Adrenal gland (tissue), 9 donors: ENCODE measurements at regions not wholly inside any gene's neighbourhood (a gene's known extent, or its start where the extent isn't known, plus 50 kb on each side); places are given as distances from the start of the nearest gene placed in this dataset.

Experiments used
- DNase-seq, 7 donors: peaks; one replicate each; pipeline ENCODE4 v3.0.0-alpha.2; 2019 to 2020
- H3K27ac ChIP-seq, 5 donors: fragments of 200-600 bp; sonication (generic) in 4 of 5; 1 replicate in 3 of 5; 2 replicates in 2 of 5; pipeline versions ENCODE4 v1.5.1 to v1.8.0; 2016 to 2020; ENCODE audit warnings: mild to moderate bottlenecking in 1 of 5
- H3K27me3 ChIP-seq: fragments of 200-600 bp; 2 replicates; pipeline ENCODE4 v1.8.0; 2021
- H3K36me3 ChIP-seq, 2 donors: fragments of 200-600 bp; replicated peaks in 1 of 2; 1 replicate in 1 of 2; 2 replicates in 1 of 2; pipeline versions ENCODE4 v1.5.1 to v1.8.0; 2018 to 2022
- H3K4me1 ChIP-seq, 2 donors: fragments of 200-600 bp; replicated peaks in 1 of 2; 1 replicate in 1 of 2; 2 replicates in 1 of 2; pipeline versions ENCODE4 v1.5.1 to v1.8.0; 2018 to 2021
- H3K4me3 ChIP-seq, 4 donors: fragments of 200-600 bp; sonication (generic) in 3 of 4; one replicate each; pipeline ENCODE4 v1.5.1; 2016 to 2018
- H3K9me3 ChIP-seq, 3 donors: fragments of 200-600 bp; sonication (generic) in 1 of 3; replicated peaks in 1 of 3; 1 replicate in 2 of 3; 2 replicates in 1 of 3; pipeline versions ENCODE4 v1.5.1 to v1.8.0; 2016 to 2021
- CTCF ChIP-seq, 6 experiments: fragments of 450-650 bp in 4 of 6; fragments of 200-600 bp in 2 of 6; sonication (generic) in 1 of 6; IDR thresholded peaks; 1 replicate in 5 of 6; 2 replicates in 1 of 6; pipeline versions ENCODE4 v1.5.1 to v1.8.0; 2016 to 2021; ENCODE audit warnings: antibody characterized with exemption in 6 of 6, mild to moderate bottlenecking in 2 of 6, moderate library complexity in 1 of 6
- POLR2A ChIP-seq, 2 donors: fragments of 450-650 bp; IDR thresholded peaks; one replicate each; pipeline ENCODE4 v1.6.1; 2017; ENCODE audit warnings: antibody characterized with exemption in 2 of 2, mild to moderate bottlenecking in 2 of 2, moderate library complexity in 1 of 2
- WGBS, 4 donors: extraction: QIAGEN DNeasy Blood & Tissue Kit in 2 of 4; methylation state at CpG; one replicate each; pipeline versions ENCODE4 v1.1.5 to v1.1.7; 2013 to 2017; 5-methylcytosine and 5-hydroxymethylcytosine counted together
- intact Hi-C, 2 donors: fragments of 100-400 bp; cut with DNase I; formaldehyde crosslinking; loops; one replicate each; pipeline versions ENCODE4 v1.14.1 to v1.15.0; 2022 to 2023
- donor health status: healthy with polysubstance abuse.
- donor health status: Bipolar disorder and iron deficiency.
- donor health status: DM: yes; HTN: yes; CAD: no.
- donor health status: DM: no; HTN: no; CAD: no.
- donor health status: DM: no; HTN: no; CAD: no.

GRCh38 chr2:154974041-154974440 lies 275.5 kb downstream of the KCNJ3 start:
- DNase-seq, result no peak
- H3K4me3 ChIP-seq, result no peak overlapping the region
- no peaks in the 10 kb centered on the region for H3K9me3 ChIP-seq
- H3K27ac ChIP-seq, result no peak overlapping the region
- 44 to 56% (median 52%) methylated on average over 2 of the region's 2 CpGs for WGBS, 4 donors
- intact Hi-C loops, result no loop called here
- no peaks in the 10 kb centered on the region for H3K27me3 ChIP-seq
- TF ChIP-seq POLR2A (IDR thresholded peaks at IDR 0.05), result no peak
- no peak for TF ChIP-seq CTCF (IDR thresholded peaks at IDR 0.05)
- no peaks in the 10 kb centered on the region for H3K36me3 ChIP-seq
- no peaks in the 10 kb centered on the region for H3K4me1 ChIP-seq

GRCh38 chr2:154963511-154963910 lies 265.0 kb downstream of the KCNJ3 start:
- Histone ChIP-seq H3K27ac (no peak overlapping the region), H3K4me3 (no peak overlapping the region), H3K27me3 (no peaks in the 10 kb centered on the region), H3K9me3 (no peaks in the 10 kb centered on the region), H3K36me3 (no peaks in the 10 kb centered on the region), H3K4me1 (no peaks in the 10 kb centered on the region)
- DNase-seq, result no peak
- no peak for TF ChIP-seq CTCF (IDR thresholded peaks at IDR 0.05)
- no peak for TF ChIP-seq POLR2A (IDR thresholded peaks at IDR 0.05)
- WGBS, 4 donors, result 4 to 32% (median 28%) methylated on average over 1 of the region's 1 CpG
- intact Hi-C loops, result no loop called here

GRCh38 chr2:154961676-154962075 lies 263.2 kb downstream of the KCNJ3 start:
- Histone ChIP-seq H3K4me3 (no peak overlapping the region), H3K36me3 (no peaks in the 10 kb centered on the region), H3K27me3 (no peaks in the 10 kb centered on the region), H3K9me3 (no peaks in the 10 kb centered on the region), H3K4me1 (no peaks in the 10 kb centered on the region), H3K27ac (no peak overlapping the region)
- intact Hi-C loops, result no loop called here
- TF ChIP-seq POLR2A (IDR thresholded peaks at IDR 0.05) (no peak), CTCF (IDR thresholded peaks at IDR 0.05) (no peak)
- no peak for DNase-seq
- 75 to 78% (median 77%) methylated on average over 2 of the region's 2 CpGs for WGBS, 4 donors

- H3K4me1 ChIP-seq, result no peaks in the 10 kb centered on the region
- TF ChIP-seq CTCF (IDR thresholded peaks at IDR 0.05) (no peak), POLR2A (IDR thresholded peaks at IDR 0.05) (no peak)
- intact Hi-C loops, result no loop called here
- no peak overlapping the region for H3K4me3 ChIP-seq
- no peaks in the 10 kb centered on the region for H3K27me3 ChIP-seq
- WGBS, 4 donors, result 72 to 77% (median 76%) methylated on average over 3 of the region's 3 CpGs
- no peak for DNase-seq
- H3K36me3 ChIP-seq, result no peaks in the 10 kb centered on the region
- no peaks in the 10 kb centered on the region for H3K9me3 ChIP-seq
- H3K27ac ChIP-seq, result no peak overlapping the region
These were observed 262.5 kb downstream of the KCNJ3 start for GRCh38 chr2:154960802-154961583.
